ENCODE measurements at regions not wholly inside any gene's neighbourhood (a gene's known extent, or its start where the extent isn't known, plus 50 kb on each side); places are given as distances from the start of the nearest gene placed in this dataset.

DNA sequence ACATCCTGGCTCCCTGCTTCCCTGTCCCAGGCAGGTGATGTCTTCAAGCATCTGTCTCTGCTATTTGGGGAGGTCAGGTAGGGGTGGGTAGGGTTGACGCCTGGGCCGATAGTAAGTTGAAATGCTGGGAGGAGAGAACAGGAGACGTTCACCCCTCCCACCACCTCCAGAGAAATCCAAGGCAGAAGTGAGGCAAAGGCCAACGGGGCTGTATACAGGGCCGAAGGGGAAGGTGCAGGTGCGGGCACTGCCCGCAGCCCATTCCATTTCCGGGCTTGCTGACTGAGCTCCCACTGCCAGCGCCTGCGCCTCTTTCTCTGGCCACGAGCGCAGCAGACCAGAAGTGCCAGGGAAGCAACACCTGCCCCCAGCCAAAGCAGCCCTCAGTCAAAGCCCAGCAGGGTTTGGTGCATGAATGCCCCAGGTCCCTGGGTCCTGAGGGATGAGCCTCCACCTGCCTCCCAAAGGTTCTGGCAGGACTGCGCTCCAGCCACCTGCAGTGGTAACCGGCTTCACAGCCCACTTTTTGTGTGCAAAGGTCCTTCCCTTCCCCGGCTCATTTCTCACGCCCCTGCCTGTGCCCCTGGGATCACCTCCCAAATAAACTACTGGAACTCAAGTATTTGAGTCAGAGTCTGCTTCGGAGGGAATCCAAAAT lies 127.6 kb upstream of the TNRC6C start:
- TF ChIP-seq TAF1 (IDR thresholded peaks at IDR 0.05; ENCODE audit: borderline replicate concordance, insufficient read depth, low read length): no peak
- no peak for TF ChIP-seq SIN3A (IDR thresholded peaks at IDR 0.05; ENCODE audit: borderline replicate concordance, insufficient read depth, low read length)
- TF ChIP-seq FOXP2 (optimal IDR thresholded peaks at IDR 0.05; ENCODE audit: borderline replicate concordance, extremely low read depth, extremely low read length, insufficient read depth): no peak
- no peak for TF ChIP-seq POLR2AphosphoS5 (IDR thresholded peaks at IDR 0.05; ENCODE audit: low read depth, low read length)
- TF ChIP-seq, protein P1, sequence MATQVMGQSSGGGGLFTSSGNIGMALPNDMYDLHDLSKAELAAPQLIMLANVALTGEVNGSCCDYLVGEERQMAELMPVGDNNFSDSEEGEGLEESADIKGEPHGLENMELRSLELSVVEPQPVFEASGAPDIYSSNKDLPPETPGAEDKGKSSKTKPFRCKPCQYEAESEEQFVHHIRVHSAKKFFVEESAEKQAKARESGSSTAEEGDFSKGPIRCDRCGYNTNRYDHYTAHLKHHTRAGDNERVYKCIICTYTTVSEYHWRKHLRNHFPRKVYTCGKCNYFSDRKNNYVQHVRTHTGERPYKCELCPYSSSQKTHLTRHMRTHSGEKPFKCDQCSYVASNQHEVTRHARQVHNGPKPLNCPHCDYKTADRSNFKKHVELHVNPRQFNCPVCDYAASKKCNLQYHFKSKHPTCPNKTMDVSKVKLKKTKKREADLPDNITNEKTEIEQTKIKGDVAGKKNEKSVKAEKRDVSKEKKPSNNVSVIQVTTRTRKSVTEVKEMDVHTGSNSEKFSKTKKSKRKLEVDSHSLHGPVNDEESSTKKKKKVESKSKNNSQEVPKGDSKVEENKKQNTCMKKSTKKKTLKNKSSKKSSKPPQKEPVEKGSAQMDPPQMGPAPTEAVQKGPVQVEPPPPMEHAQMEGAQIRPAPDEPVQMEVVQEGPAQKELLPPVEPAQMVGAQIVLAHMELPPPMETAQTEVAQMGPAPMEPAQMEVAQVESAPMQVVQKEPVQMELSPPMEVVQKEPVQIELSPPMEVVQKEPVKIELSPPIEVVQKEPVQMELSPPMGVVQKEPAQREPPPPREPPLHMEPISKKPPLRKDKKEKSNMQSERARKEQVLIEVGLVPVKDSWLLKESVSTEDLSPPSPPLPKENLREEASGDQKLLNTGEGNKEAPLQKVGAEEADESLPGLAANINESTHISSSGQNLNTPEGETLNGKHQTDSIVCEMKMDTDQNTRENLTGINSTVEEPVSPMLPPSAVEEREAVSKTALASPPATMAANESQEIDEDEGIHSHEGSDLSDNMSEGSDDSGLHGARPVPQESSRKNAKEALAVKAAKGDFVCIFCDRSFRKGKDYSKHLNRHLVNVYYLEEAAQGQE (IDR thresholded peaks at IDR 0.05; ENCODE audit: insufficient read depth in 1 of 2, low read depth in 2 of 2, low read length in 2 of 2): no peak

DNA sequence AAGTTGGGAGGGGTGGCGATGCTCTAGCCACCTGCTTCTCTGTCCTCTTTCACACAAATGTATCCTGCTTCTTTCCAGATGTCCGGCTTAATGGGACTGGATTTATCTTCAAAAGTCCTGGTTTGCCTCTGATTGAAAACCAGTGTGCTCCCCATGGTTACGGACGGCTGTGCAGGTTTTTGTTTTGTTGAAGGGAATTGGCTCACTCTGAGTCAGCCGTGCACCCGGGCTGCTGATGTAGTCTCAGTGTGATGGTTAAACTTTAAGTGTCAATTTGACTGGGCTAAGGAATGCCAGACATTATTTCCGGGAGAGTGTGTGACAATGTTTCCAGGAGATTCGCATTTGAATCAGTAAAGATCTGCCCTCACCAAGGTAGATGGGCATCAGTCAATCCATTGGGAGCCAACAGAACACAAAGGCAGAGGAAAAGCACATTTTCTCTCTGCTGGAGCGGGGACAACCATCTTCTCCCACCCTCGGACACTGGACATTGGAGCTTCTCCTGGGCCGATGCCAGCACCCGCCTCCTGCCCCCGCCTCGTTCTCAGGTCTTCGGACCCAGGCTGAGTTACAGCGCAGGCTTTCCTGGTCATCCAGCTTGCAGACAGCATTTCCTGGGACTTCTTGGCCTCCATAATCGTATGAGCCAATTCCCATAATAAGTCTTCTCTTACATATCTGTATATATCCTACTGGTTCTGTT lies 126.9 kb upstream of the TNRC6C start:
- TF ChIP-seq TAF1 (IDR thresholded peaks at IDR 0.05; ENCODE audit: borderline replicate concordance, insufficient read depth, low read length): no peak
- TF ChIP-seq POLR2AphosphoS5 (IDR thresholded peaks at IDR 0.05; ENCODE audit: low read depth, low read length): no peak
- TF ChIP-seq FOXP2 (optimal IDR thresholded peaks at IDR 0.05; ENCODE audit: borderline replicate concordance, extremely low read depth, extremely low read length, insufficient read depth): no peak
- no peak for TF ChIP-seq SIN3A (IDR thresholded peaks at IDR 0.05; ENCODE audit: borderline replicate concordance, insufficient read depth, low read length)
- TF ChIP-seq, protein P1 (IDR thresholded peaks at IDR 0.05; ENCODE audit: insufficient read depth in 1 of 2, low read depth in 2 of 2, low read length in 2 of 2): no peak

DNA sequence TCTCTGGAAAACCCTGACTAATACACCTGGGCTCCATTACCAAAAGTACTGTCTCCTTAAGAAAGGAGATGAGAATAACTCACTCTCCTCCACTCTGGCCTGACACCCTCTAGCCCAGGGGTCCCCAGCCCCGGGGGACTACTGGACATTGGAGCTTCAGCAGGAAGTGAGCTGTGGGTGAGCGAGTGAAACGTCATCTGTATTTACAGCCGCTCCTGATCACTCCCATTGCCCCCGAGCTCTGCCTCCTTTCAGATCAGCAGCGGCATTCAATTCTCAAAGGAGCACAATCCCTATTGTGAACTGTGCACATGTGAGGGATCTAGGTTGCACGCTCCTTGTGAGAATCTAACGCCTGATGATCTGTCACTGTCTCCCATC lies 126.3 kb upstream of the TNRC6C start:
- TF ChIP-seq TAF1 (IDR thresholded peaks at IDR 0.05; ENCODE audit: borderline replicate concordance, insufficient read depth, low read length) (no peak), POLR2AphosphoS5 (IDR thresholded peaks at IDR 0.05; ENCODE audit: low read depth, low read length) (no peak), FOXP2 (optimal IDR thresholded peaks at IDR 0.05; ENCODE audit: borderline replicate concordance, extremely low read depth, extremely low read length, insufficient read depth) (no peak)

DNA sequence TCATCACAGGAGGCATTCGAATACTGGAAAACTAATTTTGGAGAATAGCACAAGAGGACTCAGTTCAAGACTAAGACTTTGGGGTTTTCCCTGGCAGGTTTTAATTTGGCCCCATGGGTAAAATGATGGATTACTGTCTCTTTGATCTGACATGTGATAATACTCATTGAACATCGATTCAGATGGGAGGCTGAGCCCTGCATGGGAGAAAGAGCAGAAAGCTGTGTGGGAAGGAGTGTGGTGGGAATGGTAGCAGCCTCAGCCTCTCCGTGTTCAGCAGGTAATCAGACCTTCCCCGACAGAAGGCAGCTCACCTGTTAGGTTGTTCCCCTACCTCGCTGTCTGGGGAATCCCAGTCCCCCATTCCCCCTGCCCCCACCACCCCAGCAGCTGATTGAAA lies 124.7 kb upstream of the TNRC6C start:
- TF ChIP-seq POLR2AphosphoS5 (IDR thresholded peaks at IDR 0.05; ENCODE audit: low read depth, low read length) (no peak), FOXP2 (optimal IDR thresholded peaks at IDR 0.05; ENCODE audit: borderline replicate concordance, extremely low read depth, extremely low read length, insufficient read depth) (no peak), TAF1 (IDR thresholded peaks at IDR 0.05; ENCODE audit: borderline replicate concordance, insufficient read depth, low read length) (no peak)
- TF ChIP-seq, protein P1 (IDR thresholded peaks at IDR 0.05; ENCODE audit: insufficient read depth in 1 of 2, low read depth in 2 of 2, low read length in 2 of 2): no peak

DNA sequence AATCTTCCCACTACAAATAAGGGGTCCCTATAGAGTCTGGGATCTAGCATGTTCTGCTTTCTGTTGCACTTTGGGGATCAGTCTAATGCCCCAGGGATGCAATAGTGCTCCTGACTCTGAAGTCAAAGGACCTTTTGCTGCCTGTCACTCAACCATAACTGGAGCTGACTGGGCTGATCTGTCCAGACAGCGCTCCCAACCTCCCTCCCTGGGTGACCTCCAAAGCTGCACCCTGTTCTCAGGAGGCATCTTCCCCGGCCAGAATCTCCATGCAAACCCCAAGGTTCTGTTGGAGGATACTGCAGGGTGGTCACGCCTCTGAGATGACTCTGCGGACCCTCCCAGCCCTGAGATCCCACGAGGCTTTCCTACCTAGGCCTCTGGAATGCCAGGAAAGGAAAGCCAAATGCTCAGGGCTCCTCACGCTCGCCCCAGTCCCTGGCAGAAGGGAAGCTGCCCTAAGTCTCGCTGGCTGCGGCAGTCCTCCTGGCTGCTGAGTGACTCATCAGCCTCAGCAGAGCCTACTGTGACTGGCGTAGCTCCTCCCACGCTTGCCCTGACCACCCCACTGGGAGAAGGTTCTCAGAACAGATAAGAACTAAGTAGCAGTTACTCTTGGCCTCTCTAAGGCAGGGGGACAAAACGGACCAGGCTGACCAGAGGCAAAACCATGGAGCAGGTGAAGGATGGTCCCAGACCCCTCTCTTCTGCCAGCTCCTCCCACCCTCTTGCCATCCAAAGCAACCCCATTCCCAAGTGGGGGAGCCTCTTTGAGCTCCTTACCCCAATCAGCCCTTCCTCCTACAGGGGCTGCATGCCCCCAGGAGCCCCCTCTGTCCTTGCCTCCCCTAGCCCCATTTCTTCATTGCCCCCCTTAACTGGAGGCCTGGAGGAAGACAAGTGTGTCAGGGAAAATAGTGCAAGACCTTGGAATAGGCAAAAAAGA lies 124.1 kb upstream of the TNRC6C start:
- TF ChIP-seq SIN3A (IDR thresholded peaks at IDR 0.05; ENCODE audit: borderline replicate concordance, insufficient read depth, low read length): no peak
- TF ChIP-seq, protein P1 (IDR thresholded peaks at IDR 0.05; ENCODE audit: insufficient read depth in 1 of 2, low read depth in 2 of 2, low read length in 2 of 2): no peak
- no peak for TF ChIP-seq POLR2AphosphoS5 (IDR thresholded peaks at IDR 0.05; ENCODE audit: low read depth, low read length)
- TF ChIP-seq FOXP2 (optimal IDR thresholded peaks at IDR 0.05; ENCODE audit: borderline replicate concordance, extremely low read depth, extremely low read length, insufficient read depth): no peak
- no peak for TF ChIP-seq TAF1 (IDR thresholded peaks at IDR 0.05; ENCODE audit: borderline replicate concordance, insufficient read depth, low read length)

Measured in PFSK-1 (cell line).